ENCODE measurements at regions not wholly inside any gene's neighbourhood (a gene's known extent, or its start where the extent isn't known, plus 50 kb on each side); places are given as distances from the start of the nearest gene placed in this dataset.
"Not testable (repeated sequence)": the region's sequence is repeated elsewhere in the genome, so short reads cannot be mapped to it uniquely, and the experiment has no call there.

DNA sequence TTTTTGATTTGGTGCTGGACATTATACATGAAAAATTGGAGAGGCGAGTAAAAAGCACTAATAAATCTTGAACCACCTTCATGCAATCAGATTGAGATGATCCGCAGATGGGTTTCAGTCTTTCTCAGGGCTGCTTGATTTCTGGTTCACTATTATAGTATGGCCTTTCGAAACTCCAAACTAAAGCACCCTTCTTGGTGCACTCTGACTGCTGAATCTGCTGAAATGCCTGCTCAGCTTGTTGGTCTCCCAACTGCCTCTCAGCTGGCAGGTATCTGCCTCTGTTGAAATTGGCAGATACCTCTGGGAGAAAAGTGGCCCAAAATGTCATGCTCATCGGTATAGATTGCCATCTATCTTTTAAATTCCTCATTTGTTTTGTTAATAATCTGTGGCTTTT is 102.5 kb upstream of the WIPF3 start:
- not testable (repeated sequence) for DNase-seq

- DNase-seq: not testable (repeated sequence)
Measured at GRCh38 chr7:29709002-29709401, 97.3 kb upstream of the WIPF3 start.

GRCh38 chr7:29723127-29723526 is 83.2 kb upstream of the WIPF3 start:
- not testable (repeated sequence) for DNase-seq

DNA sequence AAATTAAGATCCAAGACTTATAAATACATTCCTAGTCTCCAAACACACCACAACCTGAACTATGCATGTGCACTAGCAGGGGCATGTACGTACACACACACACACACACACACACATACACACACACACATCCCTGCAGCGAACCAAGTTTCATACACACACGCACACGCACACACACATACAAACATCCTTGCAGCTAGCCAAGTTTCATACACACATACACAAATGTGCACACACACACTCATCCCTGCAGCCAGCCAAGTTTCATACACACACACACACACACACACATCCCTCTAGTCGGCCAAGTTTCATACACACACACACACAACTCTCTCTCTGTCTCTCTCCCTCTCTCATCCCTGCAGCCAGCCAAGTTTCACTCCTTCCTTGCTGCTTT is 82.7 kb upstream of the WIPF3 start:
- no peak for DNase-seq

GRCh38 chr7:29729534-29730165 is 76.7 kb upstream of the WIPF3 start:
- not testable (repeated sequence) for DNase-seq

DNA sequence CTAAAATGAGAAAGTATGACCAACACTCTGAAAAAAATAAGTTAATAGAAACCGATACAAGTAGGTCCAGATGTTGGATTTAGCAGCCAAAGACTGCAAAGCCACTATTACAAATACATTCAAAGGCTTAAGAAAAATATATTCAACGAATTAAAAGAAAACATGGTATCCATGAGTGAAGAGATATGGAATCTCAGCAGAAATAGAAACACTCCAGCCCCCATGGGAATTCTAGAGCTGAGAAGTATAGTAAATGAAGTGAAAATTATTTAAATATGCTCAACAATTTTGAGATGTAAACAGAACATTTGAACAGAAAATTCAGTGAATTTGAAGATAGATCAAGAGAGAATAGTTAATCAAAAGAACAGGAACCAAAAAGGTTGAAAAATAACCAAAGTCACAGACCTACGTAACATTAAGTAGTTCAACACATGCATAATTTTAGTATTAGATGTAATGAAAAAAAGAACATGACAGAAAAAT is 72.0 kb upstream of the WIPF3 start:
- no peak for DNase-seq

DNA sequence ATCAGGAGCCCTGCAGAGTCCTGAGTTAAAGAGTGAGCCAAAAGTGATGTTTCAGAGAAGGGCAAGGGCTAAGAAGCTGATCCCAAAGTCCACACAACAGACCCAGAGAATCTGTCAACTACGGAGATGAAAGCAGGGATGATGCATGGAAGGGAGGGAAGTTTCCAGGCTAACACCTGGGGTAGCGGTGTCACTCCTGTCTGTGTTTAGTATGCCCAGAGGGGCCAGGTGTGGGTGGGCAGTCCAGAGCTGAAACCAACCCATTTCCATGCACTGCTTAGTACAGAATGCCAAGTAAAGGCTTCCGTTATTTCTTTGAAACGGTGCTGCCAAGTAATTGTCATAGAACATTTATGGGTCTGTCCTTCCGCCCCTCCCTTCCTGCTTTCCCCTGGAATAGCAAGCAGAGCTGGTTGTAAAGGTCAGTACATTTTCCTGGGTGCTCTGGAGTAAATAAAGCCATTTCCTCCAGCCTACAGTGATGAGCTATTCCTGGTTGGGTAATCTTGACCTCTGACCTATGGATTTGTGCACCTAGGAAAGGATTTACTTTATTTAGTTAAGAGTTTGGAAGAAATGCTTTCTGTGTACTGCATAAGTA is 58.6 kb upstream of the WIPF3 start:
- not testable (repeated sequence) for DNase-seq

GRCh38 chr7:29748286-29749099 is 57.8 kb upstream of the WIPF3 start:
- no peak for DNase-seq

- no peak for DNase-seq
Measured at GRCh38 chr7:29749701-29750321, 56.5 kb upstream of the WIPF3 start.

DNA sequence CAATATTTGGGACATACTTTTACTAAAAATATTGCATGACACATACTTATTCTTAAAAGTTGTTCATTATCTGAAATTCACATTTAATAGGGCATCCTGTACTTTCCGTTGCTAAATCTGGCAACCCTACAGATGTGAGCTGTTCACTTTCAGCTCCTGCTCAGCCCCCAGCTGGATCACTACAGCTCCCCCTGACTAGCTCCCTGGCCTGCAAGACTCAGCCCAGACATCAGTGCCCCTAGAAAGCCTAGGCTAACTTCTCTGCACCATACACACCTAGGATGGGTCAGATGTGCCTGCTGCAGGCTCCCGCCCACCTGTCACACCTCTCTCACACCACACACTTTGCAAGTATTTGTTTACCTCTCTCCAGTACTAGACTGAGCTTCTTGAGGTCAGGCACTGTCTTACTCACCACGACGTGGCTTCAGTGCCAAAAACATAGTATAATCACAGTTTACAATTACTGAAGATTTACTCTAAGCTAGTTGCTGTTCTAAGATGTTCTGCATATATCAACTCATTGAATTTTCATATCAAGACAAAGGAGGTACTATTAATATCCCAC is 55.9 kb upstream of the WIPF3 start:
- DNase-seq: not testable (repeated sequence)

- not testable (repeated sequence) for DNase-seq
Measured at GRCh38 chr7:29751012-29751411, 55.3 kb upstream of the WIPF3 start.

DNA sequence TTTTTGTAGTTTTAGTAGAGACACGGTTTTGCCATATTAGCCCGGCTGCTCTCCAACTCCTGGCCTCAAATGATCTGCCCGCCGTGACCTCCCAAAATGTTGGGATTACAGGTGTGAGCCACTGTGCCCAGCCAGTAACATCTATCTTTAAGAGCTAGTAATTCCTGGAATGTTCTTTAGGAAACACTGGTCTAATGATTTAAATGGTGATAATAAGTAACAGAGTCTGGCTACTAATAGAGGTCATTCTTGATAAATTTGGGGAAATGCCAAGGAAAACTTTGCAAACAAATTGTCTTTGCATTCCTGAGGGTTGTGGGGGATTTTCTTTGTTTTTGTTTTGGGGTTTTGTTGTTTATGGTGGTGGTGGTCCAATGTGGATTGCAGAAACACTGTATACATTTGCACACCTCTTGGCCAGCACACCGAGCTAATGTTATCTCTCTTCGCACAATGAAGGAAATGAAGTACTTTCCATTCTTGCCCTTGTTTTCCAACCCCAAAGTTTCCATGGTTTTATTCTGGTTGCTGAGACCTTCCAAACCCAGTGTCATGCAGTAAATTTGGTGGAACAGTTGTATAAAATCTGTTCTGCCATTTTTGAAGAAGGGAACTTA is 51.3 kb upstream of the WIPF3 start:
- no peak for DNase-seq
